ENCODE measurements at regions not wholly inside any gene's neighbourhood (a gene's known extent, or its start where the extent isn't known, plus 50 kb on each side); places are given as distances from the start of the nearest gene placed in this dataset.

GRCh38 chr1:30318864-30319718, 404.3 kb downstream of the MATN1 start:
- no peak for DNase-seq (ENCODE audit: low spot score)

GRCh38 chr1:30318413-30318812, 405.0 kb downstream of the MATN1 start:
- DNase-seq (ENCODE audit: low spot score): no peak

GRCh38 chr1:30317921-30318320, 405.5 kb downstream of the MATN1 start:
- DNase-seq (ENCODE audit: low spot score): no peak

- no peak for DNase-seq (ENCODE audit: low spot score)
These were observed 407.3 kb downstream of the MATN1 start for GRCh38 chr1:30316056-30316455.

- no peak for DNase-seq (ENCODE audit: low spot score)
These were observed 408.0 kb downstream of the MATN1 start for GRCh38 chr1:30315185-30315960.

- no peak for DNase-seq (ENCODE audit: low spot score)
These were observed 408.8 kb downstream of the MATN1 start for GRCh38 chr1:30314591-30314990.

- no peak for DNase-seq (ENCODE audit: low spot score)
These were observed 409.8 kb downstream of the MATN1 start for GRCh38 chr1:30313584-30313983.

GRCh38 chr1:30313176-30313575, 410.2 kb downstream of the MATN1 start:
- no peak for DNase-seq (ENCODE audit: low spot score)

GRCh38 chr1:30312226-30312625, 411.2 kb downstream of the MATN1 start:
- DNase-seq (ENCODE audit: low spot score): no peak

- DNase-seq (ENCODE audit: low spot score): no peak
These were observed 411.6 kb downstream of the MATN1 start for GRCh38 chr1:30311749-30312148.

GRCh38 chr1:30310966-30311742, 412.2 kb downstream of the MATN1 start:
- no peak for DNase-seq (ENCODE audit: low spot score)

- no peak for DNase-seq (ENCODE audit: low spot score)
These were observed 416.2 kb downstream of the MATN1 start for GRCh38 chr1:30307182-30307581.

GRCh38 chr1:30305519-30305918, 417.9 kb downstream of the MATN1 start:
- no peak for DNase-seq (ENCODE audit: low spot score)

- DNase-seq (ENCODE audit: low spot score): no peak
These were observed 418.3 kb downstream of the MATN1 start for GRCh38 chr1:30305061-30305460.

GRCh38 chr1:30304080-30304479, 419.3 kb downstream of the MATN1 start:
- no peak for DNase-seq (ENCODE audit: low spot score)

- DNase-seq (ENCODE audit: low spot score): no peak
These were observed 420.0 kb downstream of the MATN1 start for GRCh38 chr1:30303387-30303786.

GRCh38 chr1:30302858-30303257, 420.5 kb downstream of the MATN1 start:
- no peak for DNase-seq (ENCODE audit: low spot score)

GRCh38 chr1:30300669-30301068, 422.7 kb downstream of the MATN1 start:
- no peak for DNase-seq (ENCODE audit: low spot score)

GRCh38 chr1:30299393-30299792, 424.0 kb downstream of the MATN1 start:
- no peak for DNase-seq (ENCODE audit: low spot score)

GRCh38 chr1:30295674-30296073, 427.7 kb downstream of the MATN1 start:
- DNase-seq (ENCODE audit: low spot score): no peak

GRCh38 chr1:30295266-30295665, 428.1 kb downstream of the MATN1 start:
- DNase-seq (ENCODE audit: low spot score): no peak

- DNase-seq (ENCODE audit: low spot score): no peak
These were observed 428.9 kb downstream of the MATN1 start for GRCh38 chr1:30294508-30294907.

- DNase-seq (ENCODE audit: low spot score): no peak
These were observed 430.9 kb downstream of the MATN1 start for GRCh38 chr1:30292451-30292850.
